ENCODE measurements at regions not wholly inside any gene's neighbourhood (a gene's known extent, or its start where the extent isn't known, plus 50 kb on each side); places are given as distances from the start of the nearest gene placed in this dataset.

- no peaks in the 10 kb centered on the region for H3K4me1 ChIP-seq
- intact Hi-C loops (cut with DNase I; ENCODE audit: low total_unique reads): no loop called here
- no peak for DNase-seq
- TF ChIP-seq POLR2AphosphoS5 (IDR thresholded peaks at IDR 0.05) (no peak), CTCF (IDR thresholded peaks at IDR 0.05 in 8 of 11, conservative IDR thresholded peaks at IDR 0.05 in 3 of 11) (no peak), POLR2A (IDR thresholded peaks at IDR 0.05) (no peak)
- no peak overlapping the region for H3K4me3 ChIP-seq
- H3K36me3 ChIP-seq: no peaks in the 10 kb centered on the region
- H3K27ac ChIP-seq: no peak overlapping the region
- H3K27me3 ChIP-seq (replicated peaks in 1 of 7): no peaks in the 10 kb centered on the region
- no peaks in the 10 kb centered on the region for H3K9me3 ChIP-seq
- WGBS, 5 donors: 80 to 92% (median 86%) methylated on average over 6 of the region's 6 CpGs
Observed at GRCh38 chr2:6793913-6794312, 71.8 kb downstream of the CMPK2 start.

DNA sequence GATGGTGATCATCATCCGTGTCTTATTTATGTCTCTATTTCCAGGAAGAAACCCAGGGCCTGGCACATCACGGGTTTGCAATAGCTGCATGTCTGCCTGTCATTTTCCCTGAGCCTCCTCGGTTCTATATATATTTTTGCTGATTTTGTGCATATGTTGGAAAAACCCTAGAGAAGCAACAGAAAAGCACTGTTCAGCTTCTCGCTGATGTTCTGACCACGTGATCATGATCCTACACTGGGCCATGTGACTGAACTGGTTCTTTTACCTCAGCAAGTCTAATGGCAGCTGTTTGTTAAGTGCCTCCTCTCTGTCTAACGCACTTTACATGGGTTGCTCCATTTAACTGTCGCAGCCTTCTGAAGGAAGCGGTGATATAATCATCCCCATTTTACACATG is 71.3 kb downstream of the CMPK2 start:
- no peaks in the 10 kb centered on the region for H3K9me3 ChIP-seq
- H3K27me3 ChIP-seq (replicated peaks in 1 of 7): no peaks in the 10 kb centered on the region
- H3K27ac ChIP-seq: no peak overlapping the region
- intact Hi-C loops (cut with DNase I; ENCODE audit: low total_unique reads): no loop called here
- DNase-seq: no peak
- TF ChIP-seq POLR2AphosphoS5 (IDR thresholded peaks at IDR 0.05) (no peak), POLR2A (IDR thresholded peaks at IDR 0.05) (no peak), CTCF (IDR thresholded peaks at IDR 0.05 in 8 of 11, conservative IDR thresholded peaks at IDR 0.05 in 3 of 11) (no peak)
- WGBS, 5 donors: 81 to 93% (median 89%) methylated on average over 8 of the region's 8 CpGs
- H3K4me3 ChIP-seq: no peak overlapping the region
- H3K36me3 ChIP-seq: no peaks in the 10 kb centered on the region
- H3K4me1 ChIP-seq: no peaks in the 10 kb centered on the region

Small RNAs in the stretch of these regions (microRNA-seq; reads per million reads assigned to microRNA genes)
- gene MIR7158 (0 reads per million in 3 donors), gene MIR7515 (0 reads per million in 3 donors)

Small RNAs in the stretch of these regions (small RNA-seq; reads per million reads assigned to genes)
- gene MIR7158: 0 reads per million in 4 donors

Data from spleen (tissue), 11 donors.